Putamen (tissue), 1 donor: ENCODE measurements at regions not wholly inside any gene's neighbourhood (a gene's known extent, or its start where the extent isn't known, plus 50 kb on each side); places are given as distances from the start of the nearest gene placed in this dataset.

ENCODE experiments used
- DNase-seq: peaks from one replicate; pipeline ENCODE4 v3.0.0-alpha.2; 2016; ENCODE audit warnings: low spot score

DNA sequence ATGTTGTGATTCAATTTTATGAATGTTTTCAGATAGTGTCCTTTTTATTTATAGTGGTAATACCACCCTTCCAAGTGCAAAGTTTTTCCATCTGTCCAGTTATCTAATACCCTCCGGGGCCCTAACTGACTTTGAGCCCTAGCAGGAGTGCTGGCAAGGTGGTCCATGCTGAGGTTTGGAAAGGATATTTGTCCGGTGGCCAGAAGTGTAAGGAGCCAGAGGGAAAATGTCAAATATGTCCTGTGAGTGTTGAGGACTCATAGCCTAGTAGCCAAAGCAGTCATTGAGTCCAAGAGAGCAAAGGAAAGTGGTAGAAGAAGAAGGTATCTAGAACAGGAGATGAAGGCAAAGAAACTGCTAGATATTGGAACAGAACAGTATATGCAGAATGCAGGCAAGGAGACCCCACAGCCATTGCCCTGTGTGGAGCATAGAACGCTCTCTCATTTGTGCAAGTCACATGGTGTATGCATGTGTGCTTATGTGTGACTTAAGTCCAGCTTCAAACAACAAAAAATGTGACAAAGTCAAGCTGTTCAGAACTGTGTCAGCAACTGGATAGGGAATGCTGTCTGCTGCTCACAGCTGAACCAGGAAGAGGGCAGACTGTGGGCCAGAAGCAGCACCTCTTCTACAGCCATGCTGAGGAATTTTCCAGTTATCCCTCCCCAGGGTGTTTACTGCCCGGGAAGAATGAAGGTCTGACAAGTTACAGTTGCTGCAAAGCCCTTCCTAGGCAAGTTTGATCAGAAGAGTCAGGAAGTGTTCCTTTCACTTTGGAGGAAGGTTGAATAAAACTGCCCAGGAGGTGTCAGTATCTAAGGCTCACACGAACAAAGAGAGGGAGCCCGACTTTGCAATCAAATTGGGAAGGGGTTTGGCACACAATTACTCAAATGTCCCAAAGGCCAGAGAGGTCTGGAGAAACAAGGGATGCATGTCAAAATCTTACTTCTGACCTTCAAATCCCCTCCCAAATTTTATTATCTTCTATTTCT is 463.3 kb upstream of the DMAC1 start:
- DNase-seq, result no peak

DNA sequence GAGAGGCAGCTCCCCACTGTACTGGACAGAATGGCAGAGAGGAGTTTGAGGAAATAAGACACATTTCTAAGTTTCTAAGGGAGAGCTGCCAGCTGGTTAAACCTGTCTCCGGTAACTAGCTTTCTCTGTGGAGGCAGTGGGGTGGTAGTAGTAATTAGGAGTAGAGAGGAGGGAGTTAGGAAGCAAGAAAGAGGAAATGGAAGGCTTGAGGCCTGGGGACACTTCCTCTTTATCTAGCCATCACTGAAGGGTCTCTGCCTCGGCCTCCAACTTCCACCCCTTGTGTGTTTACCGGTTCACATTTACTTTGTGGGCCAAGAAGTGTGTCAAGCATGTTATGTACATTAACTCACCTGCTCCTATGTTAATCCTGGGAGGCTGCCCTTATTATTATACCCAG is 462.2 kb upstream of the DMAC1 start:
- DNase-seq, result no peak

DNA sequence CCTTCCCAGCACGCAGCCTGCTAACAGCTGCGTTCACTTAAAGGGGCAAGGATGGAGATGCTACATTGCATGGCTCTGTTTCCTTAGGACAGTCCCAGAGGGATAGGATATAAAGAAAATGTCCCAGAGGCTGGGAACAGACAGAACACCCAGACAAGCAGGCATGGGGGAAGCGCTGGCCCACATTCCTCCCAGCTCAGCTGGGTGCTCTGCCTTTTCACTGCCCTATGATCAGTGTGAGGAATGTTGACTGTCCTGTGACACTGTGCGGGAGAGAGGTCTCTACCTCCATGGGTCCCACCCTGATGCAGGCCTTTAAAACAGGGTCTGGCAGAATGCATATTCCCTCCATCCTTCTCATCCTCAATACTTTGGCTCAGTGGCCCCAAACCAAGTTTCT is 459.4 kb upstream of the DMAC1 start:
- no peak for DNase-seq

DNA sequence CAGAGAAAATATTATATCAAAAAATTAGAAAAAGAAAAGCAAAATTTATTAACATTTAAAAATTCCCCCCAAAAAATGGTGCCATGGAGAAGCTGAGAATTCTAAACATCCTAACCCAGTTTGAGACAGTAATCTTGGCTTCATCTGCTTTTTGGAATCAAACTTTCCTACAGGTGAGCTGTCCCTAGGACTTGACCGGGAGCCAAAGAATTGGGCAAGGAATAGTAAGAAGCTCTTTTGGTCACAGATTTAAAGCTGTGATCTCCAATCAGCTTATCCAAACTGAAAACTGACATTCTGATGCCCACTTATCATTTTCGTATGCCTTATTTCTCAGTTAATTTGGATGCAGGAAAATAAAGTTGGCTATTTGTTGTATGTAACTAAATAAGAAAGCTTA is 457.3 kb upstream of the DMAC1 start:
- no peak for DNase-seq

DNA sequence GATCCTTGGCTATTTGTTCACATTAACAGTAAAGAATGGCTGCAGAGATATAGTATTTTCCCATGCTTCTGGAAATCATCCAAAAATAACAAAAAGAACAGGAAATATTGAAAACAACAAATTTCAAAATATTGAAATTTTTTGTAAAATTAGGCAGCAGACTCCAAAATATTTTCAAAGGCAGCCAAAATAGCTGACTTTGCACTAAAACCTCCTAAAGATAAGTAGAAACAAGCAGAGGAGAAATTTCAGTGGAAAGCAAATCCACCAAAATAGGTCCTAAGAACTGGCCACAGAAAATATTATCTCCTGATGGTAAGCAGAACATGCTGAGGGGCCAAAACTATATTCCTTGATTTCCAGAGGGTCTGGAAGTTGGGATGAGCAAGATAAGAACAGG is 456.3 kb upstream of the DMAC1 start:
- DNase-seq, result no peak

DNA sequence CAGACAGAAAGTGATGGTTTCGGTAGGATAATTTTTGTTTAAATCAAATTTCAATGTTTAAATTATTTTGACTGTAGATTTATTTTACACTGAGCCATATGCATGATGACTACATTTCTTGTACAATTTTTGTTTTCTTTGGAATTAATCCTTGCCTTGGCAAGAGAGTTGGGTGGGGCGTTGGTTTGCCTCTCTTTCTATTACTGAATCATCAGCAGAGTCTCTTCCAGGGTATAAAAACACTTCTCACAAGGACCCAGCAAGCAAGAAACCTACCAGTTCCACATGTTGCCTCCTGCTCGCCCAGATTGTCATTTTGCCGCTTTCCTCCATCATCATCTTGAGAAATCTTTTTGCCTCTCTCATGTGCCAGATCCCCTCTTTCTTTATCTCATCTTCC is 455.0 kb upstream of the DMAC1 start:
- no peak for DNase-seq

DNA sequence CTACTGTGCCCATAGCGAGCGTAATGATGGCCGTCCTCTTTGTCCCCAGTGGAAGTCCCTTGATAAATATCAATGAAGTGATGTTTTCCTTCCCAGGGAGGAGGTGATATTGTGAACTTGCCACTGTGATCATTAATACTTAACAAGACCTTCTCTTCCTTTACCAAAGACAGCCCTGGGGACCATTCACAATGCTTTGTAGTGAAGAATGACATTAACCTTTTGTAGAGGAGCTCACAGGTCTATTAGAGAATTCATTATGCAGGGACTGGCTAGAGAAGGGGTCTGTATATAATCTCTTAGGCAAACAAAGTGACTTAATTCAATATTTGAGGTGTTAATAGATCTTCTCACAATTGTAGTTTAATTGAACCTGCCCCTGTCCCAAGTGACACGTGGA is 452.9 kb upstream of the DMAC1 start:
- no peak for DNase-seq

DNA sequence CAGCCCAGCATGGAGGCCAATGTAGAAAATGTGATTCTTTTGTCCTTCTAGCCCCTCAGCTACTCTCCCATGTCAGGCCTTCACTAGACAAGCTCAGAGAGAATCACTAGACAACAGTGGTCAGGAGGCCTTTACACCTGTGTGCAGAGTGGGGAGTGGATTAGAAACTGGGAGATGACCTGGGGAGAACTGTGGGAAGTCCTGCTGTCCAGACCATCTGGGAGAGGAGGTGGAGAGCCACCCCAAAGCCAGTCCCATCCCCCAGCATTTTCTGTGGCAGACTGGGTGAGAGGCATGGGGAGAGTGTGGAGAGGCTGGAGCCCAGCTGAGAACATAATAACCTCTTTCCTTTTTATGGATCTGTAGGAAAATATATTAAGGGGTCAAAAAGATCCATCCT is 452.0 kb upstream of the DMAC1 start:
- DNase-seq, result no peak

DNA sequence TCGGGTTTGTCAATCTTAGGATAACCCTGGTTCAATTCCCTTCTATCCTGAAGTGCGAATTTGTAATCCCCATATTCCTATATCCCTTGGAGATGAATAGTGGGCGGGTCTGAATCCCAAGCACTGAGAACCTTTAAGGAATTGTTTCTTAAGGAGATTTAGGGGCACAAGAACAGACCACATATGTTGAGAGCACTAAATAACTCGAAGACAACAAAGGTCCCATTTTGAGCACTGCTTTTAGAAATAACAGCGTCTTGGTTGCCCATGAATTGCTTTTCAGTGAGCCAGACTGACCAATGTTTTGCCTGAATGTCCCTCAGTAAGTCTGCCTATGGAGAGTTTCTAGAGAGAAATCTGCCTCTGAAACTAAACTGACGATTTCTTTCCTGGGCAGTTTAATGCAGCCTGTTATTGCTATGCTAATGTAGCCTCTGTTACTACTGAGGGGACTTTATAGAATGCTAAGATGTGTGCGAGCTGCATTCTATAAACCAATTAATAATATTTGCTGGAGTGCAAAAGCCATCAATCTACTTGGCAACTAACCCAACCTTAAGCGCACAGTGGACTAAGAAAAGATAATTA is 445.0 kb upstream of the DMAC1 start:
- DNase-seq, result no peak

DNA sequence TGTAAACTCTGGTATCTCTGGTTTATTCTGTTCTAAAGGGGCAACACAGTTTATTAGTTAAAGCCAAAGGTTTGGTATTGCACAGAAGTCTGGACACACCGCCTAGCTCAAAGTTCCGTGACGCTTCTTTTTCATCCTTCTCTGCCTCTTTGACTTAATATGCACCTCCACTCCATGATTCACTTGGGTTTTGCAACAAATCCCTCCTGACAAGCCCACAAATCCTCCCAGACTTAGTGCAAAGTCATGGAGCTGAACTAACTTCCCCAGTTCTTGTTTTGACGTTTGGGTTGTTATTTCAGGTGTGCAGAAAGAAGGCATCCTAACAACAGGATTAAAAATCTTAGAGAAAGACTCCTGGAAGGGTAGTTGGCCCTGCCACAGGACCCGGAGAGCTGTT is 441.6 kb upstream of the DMAC1 start:
- DNase-seq, result no peak

DNA sequence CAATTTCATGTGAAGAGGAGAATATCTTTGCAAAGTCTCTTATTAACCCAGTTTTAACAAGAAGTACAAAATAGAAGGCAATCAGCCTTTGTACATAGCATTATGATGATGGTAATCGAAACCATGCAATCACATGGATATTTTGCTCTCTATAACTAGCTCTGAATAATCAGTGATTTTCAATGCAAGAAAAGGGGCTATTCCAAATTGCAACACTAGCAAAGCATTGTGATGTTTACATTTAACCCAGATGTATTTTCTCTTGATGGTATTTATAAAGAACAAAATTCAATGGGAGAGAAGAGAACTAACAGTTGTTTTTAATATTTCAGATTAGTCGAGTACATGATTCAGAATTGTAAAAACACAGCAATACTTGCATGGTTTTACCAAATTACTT is 437.5 kb upstream of the DMAC1 start:
- no peak for DNase-seq

DNA sequence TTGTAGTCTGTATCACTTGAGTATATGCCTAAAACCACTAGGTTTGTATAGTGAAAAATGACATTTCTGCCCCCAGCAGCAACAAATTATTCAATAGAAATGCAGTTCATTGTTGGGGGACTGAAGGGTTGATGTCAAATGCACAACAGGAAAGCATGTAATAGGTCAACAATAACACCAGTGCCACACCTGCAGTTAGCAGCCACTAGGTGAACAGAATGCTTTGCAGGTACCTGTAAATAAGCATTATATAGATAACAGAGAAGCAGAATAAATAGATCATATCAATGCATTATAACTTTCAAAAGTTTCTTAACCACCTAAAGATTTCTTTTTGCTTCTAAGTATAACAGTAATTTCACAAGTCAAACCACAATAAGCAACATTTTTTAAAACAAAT is 435.9 kb upstream of the DMAC1 start:
- no peak for DNase-seq

DNA sequence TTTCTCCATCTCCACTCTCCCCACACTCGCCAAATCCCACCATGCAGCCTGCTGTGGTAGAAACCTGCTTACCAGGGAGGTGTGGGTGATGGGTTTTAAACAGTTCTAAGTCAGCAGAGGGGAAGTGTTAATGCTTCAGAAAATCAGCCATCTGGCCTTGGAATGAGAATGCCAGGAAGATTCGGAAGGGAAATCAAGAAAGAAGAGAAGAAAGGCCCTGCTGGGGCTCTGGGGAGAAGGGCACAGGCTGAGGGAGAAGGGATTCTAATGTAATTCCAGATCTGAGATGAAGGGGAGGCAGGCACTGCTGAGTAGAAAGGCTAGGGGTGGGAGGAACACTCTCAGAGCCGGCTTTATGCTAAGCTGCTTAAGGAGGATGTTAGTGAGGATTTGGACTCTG is 434.7 kb upstream of the DMAC1 start:
- no peak for DNase-seq

DNA sequence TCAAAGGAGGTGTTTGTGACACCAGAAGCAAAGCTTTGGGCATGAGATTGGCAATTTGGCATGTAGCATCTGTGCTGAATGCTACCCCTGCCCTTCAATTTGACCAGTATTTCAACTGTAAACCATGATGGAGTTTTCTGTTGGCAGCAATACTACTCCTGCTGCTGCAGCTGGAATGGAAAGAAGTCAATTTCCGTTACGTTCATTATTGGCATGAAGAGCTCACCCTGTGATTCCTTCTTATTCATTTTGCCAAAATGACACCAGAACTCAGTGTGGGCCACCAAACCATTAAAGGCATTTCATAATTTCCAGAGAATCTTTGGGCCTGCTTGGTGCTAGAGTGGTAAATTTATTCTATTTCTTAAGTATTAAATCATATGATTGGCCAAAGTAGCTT is 433.1 kb upstream of the DMAC1 start:
- DNase-seq, result no peak

DNA sequence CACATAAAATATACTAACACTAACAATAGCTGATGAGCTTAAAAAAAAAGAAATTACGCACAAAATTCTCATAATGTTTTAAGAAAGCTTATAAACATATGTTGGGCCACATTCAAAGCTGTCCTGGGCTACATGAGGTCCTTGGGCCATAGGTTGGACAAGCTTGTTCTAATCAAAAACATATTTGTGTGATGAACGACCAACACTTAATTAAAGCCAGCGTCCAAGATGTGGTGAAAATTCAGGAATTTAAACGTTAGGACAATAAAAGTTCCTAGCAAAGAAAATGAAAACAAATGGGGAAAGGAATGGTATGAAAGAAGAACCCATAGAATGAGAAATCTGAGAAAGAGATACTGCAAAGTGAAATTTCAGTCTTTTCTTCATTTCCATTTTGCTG is 429.6 kb upstream of the DMAC1 start:
- DNase-seq, result no peak

DNA sequence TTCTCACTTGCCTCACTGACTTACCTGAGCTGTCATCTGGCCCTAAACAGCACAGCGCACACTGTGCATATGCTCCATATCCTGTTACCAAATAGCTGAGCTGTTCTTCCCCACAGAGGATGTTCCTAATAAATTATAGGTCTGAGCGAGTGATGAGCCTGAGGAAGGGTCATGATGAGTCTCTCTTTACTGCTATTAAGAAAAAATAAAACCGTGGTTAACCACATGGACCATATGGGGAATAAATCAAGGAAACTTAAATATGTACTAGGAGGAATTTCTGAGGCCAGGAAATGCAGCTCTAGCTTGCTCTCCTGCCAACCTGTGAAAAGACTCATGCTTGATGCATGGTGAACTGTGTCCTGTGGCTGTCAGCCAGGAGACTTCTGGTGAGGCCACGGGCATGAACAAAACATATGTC is 424.8 kb upstream of the DMAC1 start:
- DNase-seq, result no peak

DNA sequence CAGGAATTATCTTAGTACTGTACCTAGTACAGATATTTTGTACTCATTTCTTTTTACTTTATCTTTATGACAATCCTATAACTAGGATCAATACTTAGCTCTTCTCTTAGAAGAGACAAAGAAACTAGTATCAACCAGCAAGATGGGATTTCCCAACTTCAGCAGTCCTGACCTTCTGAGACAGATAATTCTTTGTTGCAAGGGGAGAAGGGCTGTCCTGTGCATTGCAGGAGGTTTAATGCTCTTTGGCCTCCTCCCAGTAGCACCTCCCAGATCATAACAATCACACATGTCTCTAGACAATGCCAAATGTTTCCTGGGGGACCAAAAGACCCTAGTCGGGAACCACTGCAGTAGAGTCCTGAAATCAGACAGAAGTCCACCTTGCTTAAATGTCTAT is 424.3 kb upstream of the DMAC1 start:
- no peak for DNase-seq

DNA sequence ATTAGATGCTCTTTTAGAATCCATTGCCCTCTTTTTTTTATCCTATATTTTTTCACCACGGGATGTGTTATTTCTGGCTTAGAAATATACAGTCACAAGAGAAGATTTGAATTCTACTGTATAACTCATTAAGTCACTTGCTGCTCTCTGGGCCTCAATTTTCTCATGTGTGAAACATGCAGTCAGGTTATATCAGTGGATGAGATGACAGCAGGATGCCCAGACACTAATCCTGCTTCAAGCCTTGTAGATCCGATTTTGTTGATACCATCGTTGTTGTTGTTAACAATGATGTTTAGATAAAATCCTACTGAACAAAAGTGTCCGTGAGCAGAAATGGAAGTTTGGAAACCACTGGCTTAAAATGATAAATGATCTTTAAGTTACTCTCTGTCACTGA is 421.9 kb upstream of the DMAC1 start:
- no peak for DNase-seq

DNA sequence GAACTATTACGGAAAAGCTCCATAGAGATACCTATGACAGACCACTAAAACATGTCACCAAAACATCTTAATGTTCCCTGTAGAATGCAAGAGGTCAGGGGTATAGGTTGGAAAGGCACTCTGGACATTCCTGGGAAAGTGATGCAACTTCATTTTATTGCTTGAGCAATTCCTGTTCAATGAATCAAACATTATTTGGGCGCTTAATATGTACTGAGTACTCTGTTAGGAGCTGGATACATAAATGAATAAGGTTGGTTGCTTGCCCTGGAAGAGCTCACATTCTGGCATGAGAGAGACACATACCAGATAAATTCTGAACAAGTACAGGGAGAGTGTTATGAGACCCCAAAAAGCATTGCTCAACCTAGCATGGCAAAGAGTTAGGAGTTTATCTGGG is 408.9 kb upstream of the DMAC1 start:
- no peak for DNase-seq

DNA sequence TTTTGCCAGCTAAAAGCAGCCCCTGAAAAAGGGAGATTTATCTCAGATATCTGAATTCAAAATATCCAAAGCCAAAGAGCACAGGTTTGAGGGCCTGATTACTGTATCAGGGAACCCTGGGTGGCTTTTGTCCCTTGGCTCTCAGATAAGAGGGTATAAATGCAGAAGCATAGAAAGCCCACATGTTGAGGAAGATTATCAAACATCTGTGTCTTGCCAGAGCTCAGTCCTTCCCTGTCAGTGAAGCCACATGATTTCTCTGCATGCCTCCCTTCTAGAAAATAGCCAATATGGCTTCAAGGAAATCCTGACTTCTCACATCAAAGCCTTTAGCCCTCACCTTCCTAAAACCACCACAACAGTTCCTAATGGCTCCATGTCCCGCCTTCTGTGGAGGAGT is 408.0 kb upstream of the DMAC1 start:
- no peak for DNase-seq

DNA sequence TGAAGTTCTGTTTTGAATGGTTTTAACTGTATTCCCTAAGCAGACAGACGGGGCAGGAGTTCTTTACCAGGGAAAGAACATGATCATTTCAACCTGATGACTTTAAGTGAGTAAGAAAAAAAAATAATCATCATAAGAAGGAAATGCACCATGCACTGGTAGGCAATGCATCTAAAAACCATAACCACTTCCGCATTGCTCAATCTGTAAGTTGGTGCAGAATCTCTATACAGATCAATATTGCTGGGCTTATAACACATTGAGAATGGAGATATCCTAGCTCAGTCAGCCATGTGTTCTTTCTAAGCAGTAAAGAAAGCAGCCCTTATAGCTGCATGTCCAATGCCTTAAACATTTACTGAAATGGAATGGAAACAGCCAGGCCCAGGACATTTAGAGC is 407.1 kb upstream of the DMAC1 start:
- DNase-seq, result no peak

DNA sequence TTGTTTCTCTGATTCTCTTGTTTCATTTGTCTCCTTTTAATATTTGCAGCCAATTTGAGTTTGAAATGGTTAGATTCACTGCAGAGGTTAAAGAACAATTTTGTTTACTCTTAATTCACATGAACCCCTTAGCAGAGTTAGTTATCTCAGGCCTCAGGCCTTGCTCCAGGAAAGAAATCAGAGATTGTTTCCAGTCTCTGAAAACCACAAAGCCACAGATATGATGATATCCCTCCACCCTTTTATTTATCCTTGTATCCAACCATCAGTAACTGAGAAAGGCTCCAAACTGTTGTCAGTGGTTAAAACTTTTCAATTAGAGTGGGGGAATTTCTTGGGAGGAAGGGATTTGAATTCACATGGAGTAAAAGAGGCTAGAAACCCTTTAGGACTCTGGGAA is 406.0 kb upstream of the DMAC1 start:
- DNase-seq, result no peak

DNA sequence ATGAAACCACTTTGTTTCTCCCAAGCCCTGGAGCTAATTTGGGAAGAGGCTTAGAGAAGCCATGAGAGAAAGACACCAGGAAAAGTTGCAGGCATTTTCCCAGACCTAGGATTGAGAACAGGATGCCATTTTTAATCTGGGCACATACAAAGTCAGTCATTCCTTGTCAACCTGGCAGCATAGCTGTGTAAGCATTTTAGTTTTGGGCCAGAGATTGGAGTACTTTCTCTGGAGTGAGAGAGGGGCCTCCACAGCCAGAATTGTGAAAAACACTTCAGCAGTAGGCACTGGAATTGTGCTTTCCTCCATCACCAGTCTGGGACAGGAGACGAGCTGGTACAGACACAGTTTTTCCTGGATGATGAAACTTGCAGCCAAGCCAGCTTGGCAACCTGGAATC is 390.3 kb upstream of the DMAC1 start:
- no peak for DNase-seq
